Osteocyte (in vitro differentiated cells): ENCODE measurements at regions not wholly inside any gene's neighbourhood (a gene's known extent, or its start where the extent isn't known, plus 50 kb on each side); places are given as distances from the start of the nearest gene placed in this dataset.

Experiments used
- DNase-seq: peaks from one replicate; pipeline ENCODE4 v3.0.0; 2021; ENCODE audit warnings: mixed read lengths; ENCODE audit not compliant: unreplicated experiment; ENCODE audit errors: extremely low spot score
- H3K27ac Mint-ChIP-seq: one replicate; pipeline ENCODE4 v1.8.0; 2021; ENCODE audit warnings: mild to moderate bottlenecking, mixed read lengths; ENCODE audit not compliant: unreplicated experiment
- H3K27me3 Mint-ChIP-seq: one replicate; pipeline ENCODE4 v1.8.0; 2021; ENCODE audit warnings: mixed read lengths; ENCODE audit not compliant: unreplicated experiment
- H3K36me3 Mint-ChIP-seq: one replicate; pipeline ENCODE4 v1.8.0; 2021; ENCODE audit warnings: mixed read lengths; ENCODE audit not compliant: unreplicated experiment
- H3K4me1 Mint-ChIP-seq: one replicate; pipeline ENCODE4 v1.8.0; 2021; ENCODE audit warnings: mixed read lengths; ENCODE audit not compliant: unreplicated experiment
- H3K4me3 Mint-ChIP-seq: one replicate; pipeline ENCODE4 v1.8.0; 2021; ENCODE audit warnings: mild to moderate bottlenecking, moderate library complexity, mixed read lengths; ENCODE audit not compliant: unreplicated experiment
- H3K9me3 Mint-ChIP-seq: one replicate; pipeline ENCODE4 v1.8.0; 2021; ENCODE audit warnings: mixed read lengths; ENCODE audit not compliant: unreplicated experiment
- CTCF ChIP-seq: fragments of 200-600 bp; sonication (generic); IDR thresholded peaks from 2 replicates; pipeline ENCODE4 v1.5.0; 2021; ENCODE audit warnings: antibody characterized with exemption, mild to moderate bottlenecking, moderate library complexity

- no peak for TF ChIP-seq CTCF
- DNase-seq: no peak
- Mint-ChIP-seq H3K27ac (no peak overlapping the region), H3K4me1 (no peaks in the 10 kb centered on the region), H3K9me3 (no peaks in the 10 kb centered on the region), H3K36me3 (no peaks in the 10 kb centered on the region), H3K4me3 (no peak overlapping the region), H3K27me3 (peaks cover 2% of the 10 kb centered on the region)
These were observed 216.8 kb downstream of the CTH start for GRCh38 chr1:70627910-70628309.

- Mint-ChIP-seq H3K4me1 (no peaks in the 10 kb centered on the region), H3K27ac (no peak overlapping the region), H3K9me3 (no peaks in the 10 kb centered on the region), H3K4me3 (no peak overlapping the region), H3K36me3 (no peaks in the 10 kb centered on the region), H3K27me3 (peaks cover 2% of the 10 kb centered on the region)
- TF ChIP-seq CTCF: no peak
- no peak for DNase-seq
These were observed 217.9 kb downstream of the CTH start for GRCh38 chr1:70628973-70629372.

GRCh38 chr1:70633004-70633403 lies 221.9 kb downstream of the CTH start:
- Mint-ChIP-seq H3K27ac (no peak overlapping the region), H3K9me3 (no peaks in the 10 kb centered on the region), H3K4me3 (no peak overlapping the region), H3K4me1 (no peaks in the 10 kb centered on the region), H3K27me3 (peaks cover 5% of the 10 kb centered on the region), H3K36me3 (no peaks in the 10 kb centered on the region)
- DNase-seq: no peak
- TF ChIP-seq CTCF: no peak

GRCh38 chr1:70635868-70636267 lies 224.8 kb downstream of the CTH start:
- H3K4me1 Mint-ChIP-seq: no peaks in the 10 kb centered on the region
- no peaks in the 10 kb centered on the region for H3K9me3 Mint-ChIP-seq
- no peaks in the 10 kb centered on the region for H3K36me3 Mint-ChIP-seq
- H3K4me3 Mint-ChIP-seq: no peak overlapping the region
- H3K27ac Mint-ChIP-seq: no peak overlapping the region
- H3K27me3 Mint-ChIP-seq: peaks cover 5% of the 10 kb centered on the region
- DNase-seq: no peak
- no peak for TF ChIP-seq CTCF

GRCh38 chr1:70641868-70642267 lies 230.8 kb downstream of the CTH start:
- Mint-ChIP-seq H3K27me3 (peaks cover 3% of the 10 kb centered on the region), H3K4me3 (no peak overlapping the region), H3K27ac (no peak overlapping the region), H3K4me1 (no peaks in the 10 kb centered on the region), H3K9me3 (no peaks in the 10 kb centered on the region), H3K36me3 (no peaks in the 10 kb centered on the region)
- no peak for TF ChIP-seq CTCF
- no peak for DNase-seq
